GM18502 (cell line): ENCODE measurements at regions not wholly inside any gene's neighbourhood (a gene's known extent, or its start where the extent isn't known, plus 50 kb on each side); places are given as distances from the start of the nearest gene placed in this dataset.

Experiments
- ATAC-seq: cut with Tn5 transposase; IDR thresholded peaks from one replicate; pipeline ENCODE4 v1.9.1; 2021; ENCODE audit warnings: mild to moderate bottlenecking; ENCODE audit not compliant: unreplicated experiment, poor library complexity

DNA sequence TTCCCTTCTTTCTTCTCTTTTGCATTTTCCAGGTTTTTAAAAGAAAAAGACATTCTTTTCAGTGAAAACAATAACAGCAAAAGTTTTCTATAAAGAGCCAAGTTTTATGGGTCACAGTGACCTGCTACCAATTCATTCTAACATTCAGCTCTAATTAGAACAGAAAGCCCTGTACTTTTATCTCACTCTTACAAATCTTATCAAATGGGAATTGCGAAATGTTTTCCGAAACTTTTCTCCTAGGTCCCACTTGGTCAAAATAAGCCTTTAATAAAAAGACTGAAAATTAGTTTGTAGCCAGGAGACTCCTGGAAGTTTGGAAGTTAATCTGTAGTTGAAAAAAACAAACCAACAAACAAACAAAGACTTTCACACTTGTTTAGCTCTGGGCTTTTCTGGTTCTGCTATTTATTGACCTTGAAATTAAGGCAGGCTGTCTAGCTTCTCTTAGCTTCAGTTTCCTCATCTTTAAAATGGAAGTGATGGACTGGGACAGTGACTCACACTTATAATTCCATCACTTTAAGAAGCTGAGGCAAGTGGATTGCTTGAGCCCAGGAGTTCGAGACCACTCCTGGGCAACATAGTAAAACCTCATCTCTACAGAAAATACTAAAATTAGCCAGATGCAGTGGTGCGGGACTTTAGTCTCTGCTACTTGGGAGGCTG, 613.5 kb upstream of the CDH4 start:
- ATAC-seq: no peak

GRCh38 chr20:60641879-60642447, 610.1 kb upstream of the CDH4 start:
- no peak for ATAC-seq

- ATAC-seq: no peak
Observed at GRCh38 chr20:60642541-60642940, 609.5 kb upstream of the CDH4 start.

DNA sequence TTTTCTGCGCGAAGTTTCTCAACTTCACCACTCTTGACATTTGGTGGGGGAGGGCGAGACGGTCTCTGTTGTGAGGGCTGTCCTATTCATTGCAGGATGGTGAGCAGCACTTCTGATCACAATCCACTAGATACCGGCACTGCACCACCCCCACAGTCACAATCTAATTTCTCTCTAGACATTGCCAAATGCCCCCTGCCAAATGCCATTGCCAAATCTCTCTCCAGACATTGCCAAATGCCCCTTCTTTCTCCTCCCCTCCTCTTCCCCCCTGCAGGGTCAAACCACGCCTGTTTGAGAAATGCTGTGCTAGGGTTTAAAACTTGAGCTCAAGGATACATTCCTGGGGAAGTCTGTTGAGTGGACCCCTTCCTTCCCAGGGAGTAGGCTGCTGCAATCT, 603.5 kb upstream of the CDH4 start:
- no peak for ATAC-seq

- ATAC-seq: no peak
Observed at GRCh38 chr20:60649541-60649940, 602.5 kb upstream of the CDH4 start.

DNA sequence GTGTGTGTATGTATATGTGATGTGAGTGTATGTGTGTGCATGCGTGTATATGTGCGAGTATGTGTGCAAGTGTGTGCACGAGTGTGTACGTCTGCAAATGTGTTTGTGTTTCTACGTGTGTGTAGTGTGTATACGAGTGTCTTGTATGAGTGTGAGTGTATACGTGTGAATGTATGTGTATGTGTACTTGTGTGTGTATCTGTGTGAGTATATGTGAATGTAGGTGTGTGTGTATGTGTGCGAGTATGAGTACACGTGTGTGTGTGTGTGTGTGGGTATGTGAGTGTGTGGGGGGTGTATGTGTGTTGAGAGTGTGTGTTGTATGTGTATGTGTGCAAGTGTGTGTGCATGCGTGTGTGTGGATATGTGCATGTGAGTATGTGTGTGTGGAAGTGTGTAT, 602.0 kb upstream of the CDH4 start:
- ATAC-seq: no peak

GRCh38 chr20:60652046-60652445, 600.0 kb upstream of the CDH4 start:
- no peak for ATAC-seq

GRCh38 chr20:60652615-60653014, 599.4 kb upstream of the CDH4 start:
- no peak for ATAC-seq

GRCh38 chr20:60653111-60653845, 598.8 kb upstream of the CDH4 start:
- ATAC-seq: no peak

DNA sequence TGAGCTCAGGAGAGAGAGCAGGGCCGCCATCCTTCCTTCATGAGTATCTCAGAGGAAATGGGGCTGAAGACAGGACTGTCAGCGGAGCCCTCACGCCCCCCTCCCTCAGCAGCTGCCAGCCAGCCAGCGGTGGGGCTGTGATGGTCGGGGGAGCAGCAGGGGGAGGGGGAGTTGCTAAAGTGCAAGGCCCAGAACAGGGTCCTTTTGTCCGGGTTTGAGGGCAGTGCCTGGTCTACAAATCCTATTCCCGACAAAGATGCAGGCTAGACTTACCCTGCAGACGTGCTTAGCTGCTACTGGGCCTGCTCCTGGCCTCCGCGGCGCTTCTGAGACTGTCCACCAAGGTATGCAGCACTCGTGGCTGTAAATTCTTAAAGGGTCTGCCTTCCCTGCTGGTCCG, 593.4 kb upstream of the CDH4 start:
- ATAC-seq: no peak

GRCh38 chr20:60659240-60659639, 592.8 kb upstream of the CDH4 start:
- no peak for ATAC-seq

DNA sequence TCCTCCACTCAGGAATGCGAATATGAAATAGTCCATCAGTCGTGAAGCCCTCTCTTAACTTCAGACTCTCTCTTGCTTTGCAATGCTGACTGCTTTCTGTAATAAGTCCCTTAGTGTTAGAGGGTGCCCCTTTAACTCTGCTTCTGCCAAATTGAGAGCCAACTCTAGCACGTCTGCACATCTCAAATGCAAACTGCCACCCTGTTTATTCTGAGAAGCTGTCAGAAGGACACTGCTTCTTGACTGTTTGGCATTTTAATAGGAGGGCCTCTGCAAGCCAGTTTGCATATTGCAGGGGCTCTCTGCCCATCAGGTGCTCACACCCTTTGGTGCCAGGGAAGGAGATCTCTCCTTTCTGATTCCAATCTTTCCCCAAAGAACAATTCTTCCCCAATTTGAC, 589.8 kb upstream of the CDH4 start:
- no peak for ATAC-seq

GRCh38 chr20:60664106-60664505, 588.0 kb upstream of the CDH4 start:
- no peak for ATAC-seq

DNA sequence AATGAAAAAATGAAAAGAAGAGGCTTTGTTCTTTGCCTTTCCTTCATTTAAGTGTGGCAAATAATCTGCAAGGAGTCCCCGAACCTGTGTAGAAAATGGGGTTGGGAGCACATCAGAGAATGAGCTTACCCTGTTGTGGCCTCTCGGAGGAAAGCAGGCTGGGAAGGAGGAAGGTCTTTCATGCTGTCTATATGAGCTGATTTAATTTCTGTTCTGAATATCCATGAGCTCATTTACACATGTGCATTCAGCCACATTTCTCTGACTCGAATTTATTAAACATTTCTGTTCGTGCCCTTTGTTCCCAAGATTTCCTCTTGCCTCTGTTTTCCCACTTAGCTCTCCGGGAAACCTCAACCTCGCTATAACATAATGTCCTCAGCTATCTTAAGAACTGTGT, 584.4 kb upstream of the CDH4 start:
- no peak for ATAC-seq

- ATAC-seq: no peak
Observed at GRCh38 chr20:60669211-60669610, 582.9 kb upstream of the CDH4 start.

GRCh38 chr20:60676011-60676410, 576.0 kb upstream of the CDH4 start:
- ATAC-seq: no peak

GRCh38 chr20:60677819-60678218, 574.2 kb upstream of the CDH4 start:
- ATAC-seq: no peak

DNA sequence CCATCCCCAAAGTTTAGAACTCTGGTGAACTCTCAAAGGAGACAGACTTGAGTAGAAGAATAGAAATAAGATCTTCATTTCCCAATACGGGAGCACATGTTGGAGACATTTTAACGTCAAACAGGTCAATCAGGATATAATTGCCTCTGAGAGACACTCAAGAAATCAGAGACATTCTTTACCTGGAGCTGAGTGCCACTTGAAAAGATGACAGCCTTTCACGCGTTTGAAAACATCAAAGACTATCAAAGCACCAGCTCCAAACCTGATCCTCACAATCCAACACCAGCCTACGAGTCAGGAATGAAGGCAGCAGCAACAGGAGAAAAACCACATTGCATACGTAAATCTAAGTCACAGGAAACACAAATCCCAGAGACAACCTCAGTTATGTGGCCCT, 571.5 kb upstream of the CDH4 start:
- ATAC-seq: no peak

GRCh38 chr20:60687213-60687612, 564.8 kb upstream of the CDH4 start:
- ATAC-seq: no peak

DNA sequence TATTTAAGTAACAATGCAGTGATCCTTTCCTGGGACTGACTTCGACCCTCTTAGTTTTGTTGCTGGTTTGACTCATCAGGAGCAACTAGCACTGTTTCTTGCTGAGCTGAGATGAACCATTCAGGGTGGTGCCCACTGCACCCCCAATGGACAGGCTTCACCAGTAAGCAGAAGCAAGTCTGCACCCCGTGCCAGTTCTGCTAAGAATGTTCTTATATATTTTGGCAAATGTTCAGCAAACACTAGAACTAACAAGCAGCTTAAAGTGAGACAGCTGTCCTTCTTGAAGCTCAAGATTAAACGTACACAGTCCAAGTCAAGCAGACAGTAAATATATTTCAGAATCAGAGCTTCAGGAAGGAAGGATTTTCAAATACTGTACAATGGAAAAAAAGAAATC, 561.3 kb upstream of the CDH4 start:
- ATAC-seq: no peak

DNA sequence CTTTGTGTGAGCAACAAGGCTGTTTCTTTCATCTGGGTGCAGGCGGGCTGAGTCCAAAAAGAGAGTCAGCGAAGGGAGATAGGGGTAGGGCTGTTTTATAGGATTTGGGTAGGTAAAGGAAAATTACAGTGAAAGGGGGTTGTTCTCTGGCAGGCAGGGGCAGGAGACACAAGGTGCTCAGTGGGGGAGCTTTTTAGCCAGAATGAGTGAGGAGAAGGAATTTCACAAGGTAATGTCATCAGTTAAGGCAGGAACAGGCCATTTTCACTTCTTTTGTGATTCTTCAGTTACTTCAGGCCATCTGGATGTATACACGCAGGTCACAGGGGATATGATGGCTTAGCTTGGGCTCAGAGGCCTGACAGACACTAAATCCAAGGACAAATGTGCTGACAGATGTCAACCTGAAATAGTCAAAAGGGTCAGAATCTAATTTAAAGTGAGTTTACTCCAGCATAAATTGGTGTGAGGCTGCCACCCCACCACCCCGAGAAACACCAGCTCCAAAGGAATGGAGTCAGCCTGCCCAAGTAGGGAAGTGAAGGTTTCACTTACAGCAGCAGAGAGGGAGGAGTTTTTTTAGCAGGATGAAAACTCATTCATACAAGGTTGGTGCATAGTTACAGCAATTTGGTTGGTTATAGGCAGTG, 560.0 kb upstream of the CDH4 start:
- ATAC-seq: no peak
